Right lobe of liver (tissue), 6 donors: ENCODE measurements at regions not wholly inside any gene's neighbourhood (a gene's known extent, or its start where the extent isn't known, plus 50 kb on each side); places are given as distances from the start of the nearest gene placed in this dataset.

Source experiments
- ATAC-seq, 4 donors: fragments of 200-7000 bp; cut with Tn5 transposase; one replicate each; pipeline ENCODE4 v1.9.1; 2020; ENCODE audit warnings: mild to moderate bottlenecking in 4 of 4, moderate library complexity in 4 of 4
- DNase-seq, 3 donors: peaks; one replicate each; pipeline ENCODE4 v3.0.0-alpha.2; 2020
- H3K27ac ChIP-seq, 3 donors: fragments of 200-600 bp; one replicate each; pipeline ENCODE4 v1.8.0; 2022
- H3K27me3 ChIP-seq, 2 donors: fragments of 200-600 bp; one replicate each; pipeline ENCODE4 v1.8.0; 2022
- H3K36me3 ChIP-seq, 4 donors: fragments of 200-600 bp; sonication (generic) in 1 of 4; one replicate each; pipeline versions ENCODE4 v1.5.1 to v1.8.0; 2017 to 2022; ENCODE audit warnings: control low read depth in 1 of 4
- H3K4me1 ChIP-seq, 4 donors: fragments of 200-600 bp; sonication (generic) in 1 of 4; one replicate each; pipeline versions ENCODE4 v1.5.1 to v1.8.0; 2017 to 2022; ENCODE audit warnings: control low read depth in 1 of 4
- H3K4me3 ChIP-seq, 3 donors: fragments of 200-600 bp; one replicate each; pipeline ENCODE4 v1.8.0; 2022
- H3K9me3 ChIP-seq, 4 donors: fragments of 200-600 bp; sonication (generic) in 1 of 4; one replicate each; pipeline versions ENCODE4 v1.5.1 to v1.8.0; 2017 to 2022; ENCODE audit warnings: control low read depth in 1 of 4
- CTCF ChIP-seq, 4 donors: fragments of 200-600 bp in 3 of 4; fragments of 450-650 bp in 1 of 4; IDR thresholded peaks; one replicate each; pipeline versions ENCODE4 v1.5.1 to v1.8.0; 2016 to 2022; ENCODE audit warnings: antibody characterized with exemption in 4 of 4, mild to moderate bottlenecking in 2 of 4
- POLR2A ChIP-seq: fragments of 450-650 bp; IDR thresholded peaks from one replicate; pipeline ENCODE4 v1.6.1; 2017; ENCODE audit warnings: antibody characterized with exemption, mild to moderate bottlenecking
- WGBS: methylation state at CpG from one replicate; pipeline ENCODE4 v1.1.6; 2018; ENCODE audit warnings: low coverage, low lambda C conversion rate; ENCODE audit not compliant: insufficient coverage; ENCODE audit errors: missing lambda C conversion rate; 5-methylcytosine and 5-hydroxymethylcytosine counted together
- intact Hi-C, 2 donors: fragments of 100-400 bp; cut with DNase I; formaldehyde crosslinking; loops; one replicate each; pipeline versions ENCODE4 v1.11.2 to v1.14.1; 2022
- donor health status: DM: no; HTN: yes; CAD: no.
- donor health status: DM: no; HTN: no; CAD: no.
- donor health status: DM: no; HTN: no; CAD: no.
- donor health status: DM: no; HTN: yes; CAD: no.
- donor health status: DM: no; HTN: yes; CAD: no.

- Histone ChIP-seq H3K4me1 (peaks cover 0 to 9% (median 0%) of the 10 kb centered on the region in 4 donors), H3K9me3 (no peaks in the 10 kb centered on the region), H3K4me3 (no peak overlapping the region), H3K36me3 (no peaks in the 10 kb centered on the region), H3K27me3 (no peaks in the 10 kb centered on the region), H3K27ac (no peak overlapping the region)
- ATAC-seq (no peak), DNase-seq (no peak)
- WGBS: 84% methylated on average over 3 of the region's 4 CpGs
- TF ChIP-seq POLR2A (no peak), CTCF (IDR thresholded peaks at IDR 0.05) (no peak)
- intact Hi-C loops: no loop called here
These were observed 70.4 kb upstream of the SSBP3 start for GRCh38 chr1:54476530-54477109.

GRCh38 chr1:54475946-54476516 is 69.8 kb upstream of the SSBP3 start:
- no peak for TF ChIP-seq POLR2A
- TF ChIP-seq CTCF (IDR thresholded peaks at IDR 0.05): no peak
- H3K27me3 ChIP-seq: no peaks in the 10 kb centered on the region
- no peak overlapping the region for H3K4me3 ChIP-seq
- no peak overlapping the region for H3K27ac ChIP-seq
- no peaks in the 10 kb centered on the region for H3K36me3 ChIP-seq
- no peaks in the 10 kb centered on the region for H3K9me3 ChIP-seq
- DNase-seq: no peak
- 42% methylated on average over 5 of the region's 10 CpGs for WGBS
- H3K4me1 ChIP-seq: peaks cover 0 to 9% (median 0%) of the 10 kb centered on the region in 4 donors
- intact Hi-C loops: no loop called here
- ATAC-seq: no peak

- WGBS: 14% methylated on average over 6 of the region's 21 CpGs
- intact Hi-C loops: no loop called here
- no peak for DNase-seq
- no peaks in the 10 kb centered on the region for H3K27me3 ChIP-seq
- no peaks in the 10 kb centered on the region for H3K9me3 ChIP-seq
- peaks cover 0 to 9% (median 0%) of the 10 kb centered on the region in 4 donors for H3K4me1 ChIP-seq
- peak overlapping the region in 1 of 3 donors; percentile 38 for H3K4me3 ChIP-seq
- peak in 1 of 4 donors; percentile 7 for ATAC-seq
- H3K36me3 ChIP-seq: no peaks in the 10 kb centered on the region
- no peak for TF ChIP-seq CTCF (IDR thresholded peaks at IDR 0.05)
- no peak for TF ChIP-seq POLR2A
- H3K27ac ChIP-seq: no peak overlapping the region
These were observed 69.2 kb upstream of the SSBP3 start for GRCh38 chr1:54475357-54475881.

GRCh38 chr1:54474310-54475251 is 68.4 kb upstream of the SSBP3 start:
- TF ChIP-seq POLR2A: no peak
- TF ChIP-seq CTCF (IDR thresholded peaks at IDR 0.05): no peak
- Histone ChIP-seq H3K4me3 (peak overlapping the region in 1 of 3 donors; percentile 38), H3K27ac (no peak overlapping the region), H3K36me3 (no peaks in the 10 kb centered on the region), H3K9me3 (no peaks in the 10 kb centered on the region), H3K27me3 (no peaks in the 10 kb centered on the region), H3K4me1 (peaks cover 0 to 9% (median 0%) of the 10 kb centered on the region in 4 donors)
- intact Hi-C loops: no loop called here
- no peak for DNase-seq
- WGBS: 5% methylated on average over 8 of the region's 47 CpGs
- ATAC-seq: peak; percentile 37 to 62 (median 48)
